Panc1 (cell line): ENCODE measurements at regions not wholly inside any gene's neighbourhood (a gene's known extent, or its start where the extent isn't known, plus 50 kb on each side); places are given as distances from the start of the nearest gene placed in this dataset.

Experiments used
- ATAC-seq: fragments of 200-7000 bp; cut with Tn5 transposase; 2 replicates; pipeline ENCODE4 v1.9.1; 2020; ENCODE audit warnings: mild to moderate bottlenecking, moderate library complexity
- BruUV-seq: library from RNA; stranded (reverse); fragments of 400-500 nt; replicated peaks from 2 replicates; lab custom pipeline; 2021; lab: Mats Ljungman, UMichigan
- CTCF ChIA-PET: fragments of 300-600 bp; sonication (Branson Sonifier 250); formaldehyde crosslinking; loops from one replicate; lab custom pipeline; 2022; ENCODE audit warnings: antibody characterized with exemption; lab: Charles Lee
- POLR2A ChIA-PET: fragments of 300-600 bp; sonication (Branson Sonifier 250); formaldehyde crosslinking; loops from one replicate; lab custom pipeline; 2022; ENCODE audit warnings: antibody characterized with exemption; lab: Charles Lee
- DNase-seq: peaks from one replicate; pipeline ENCODE4 v3.0.0-alpha.2; 2010; ENCODE audit warnings: low read depth, low spot score
- H3K27ac ChIP-seq: 2 replicates; pipeline ENCODE4 v1.5.1; 2011; ENCODE audit warnings: mild to moderate bottlenecking, low read length, inconsistent platforms
- H3K27me3 ChIP-seq: fragments of 200-500 bp; sonication (Bioruptor generic); 2 replicates; pipeline ENCODE4 v1.6.0; 2014; ENCODE audit warnings: low read length, inconsistent platforms; ENCODE audit not compliant: control insufficient read depth, insufficient read depth
- H3K36me3 ChIP-seq: fragments of 200-500 bp; sonication (Bioruptor generic); 2 replicates; pipeline ENCODE4 v1.5.1; 2014; ENCODE audit warnings: inconsistent platforms, mild to moderate bottlenecking, low read length, moderate library complexity; ENCODE audit not compliant: control insufficient read depth, insufficient read depth
- H3K4me1 ChIP-seq: 2 replicates; pipeline ENCODE4 v1.5.1; 2011; ENCODE audit warnings: inconsistent platforms, mild to moderate bottlenecking, low read length, moderate library complexity; ENCODE audit not compliant: control insufficient read depth, insufficient read depth
- H3K4me3 ChIP-seq, 2 experiments: 2 replicates each; pipeline ENCODE4 v1.5.1; 2011 to 2012; ENCODE audit warnings: low read depth in 2 of 2, low read length in 2 of 2, mild to moderate bottlenecking in 2 of 2, inconsistent platforms in 1 of 2, moderate library complexity in 1 of 2
- H3K9me3 ChIP-seq: fragments of 200-500 bp; sonication (Bioruptor generic); 2 replicates; pipeline ENCODE4 v1.5.1; 2014; ENCODE audit warnings: low read depth, mild to moderate bottlenecking, inconsistent platforms, low read length, moderate library complexity; ENCODE audit not compliant: control insufficient read depth, insufficient read depth
- CTCF ChIP-seq: fragments of 450-650 bp; IDR thresholded peaks from 2 replicates; pipeline ENCODE4 v1.5.1; 2017; ENCODE audit warnings: mild to moderate bottlenecking
- POLR2AphosphoS5 ChIP-seq: IDR thresholded peaks from 2 replicates; pipeline ENCODE4 v1.6.1; 2012; ENCODE audit warnings: mild to moderate bottlenecking, low read depth, low read length, moderate library complexity
- REST ChIP-seq, 2 experiments: IDR thresholded peaks; 2 replicates each; pipeline ENCODE4 v1.6.1; 2011 to 2012; ENCODE audit warnings: low read depth in 2 of 2, control low read depth in 1 of 2, low read length in 1 of 2, mild to moderate bottlenecking in 1 of 2, moderate library complexity in 1 of 2; ENCODE audit not compliant: insufficient read depth in 1 of 2
- SIN3A ChIP-seq: IDR thresholded peaks from 2 replicates; pipeline ENCODE4 v1.6.1; 2012; ENCODE audit warnings: low read depth, mild to moderate bottlenecking, low read length, moderate library complexity, borderline replicate concordance; ENCODE audit not compliant: insufficient read depth
- TCF7L2 ChIP-seq: IDR thresholded peaks from 2 replicates; pipeline ENCODE4 v1.6.1; 2011; ENCODE audit warnings: mild to moderate bottlenecking, low read depth, low read length, inconsistent platforms
- in situ Hi-C: cut with HindIII; loops from 2 replicates; pipeline ENCODE4 v1.10.0; 2016; ENCODE audit warnings: low sequenced_read_pairs, low pct_unique_long_range_greater_than_20kb
- intact Hi-C: fragments of 100-400 bp; cut with micrococcal nuclease; formaldehyde crosslinking; loops from one replicate; pipeline ENCODE4 v1.10.0; 2022; ENCODE audit not compliant: unreplicated experiment

- intact Hi-C loops: no loop called here
- Histone ChIP-seq H3K4me3 (no peak overlapping the region), H3K27ac (no peak overlapping the region), H3K4me1 (no peaks in the 10 kb centered on the region), H3K36me3 (no peaks in the 10 kb centered on the region), H3K27me3 (no peaks in the 10 kb centered on the region), H3K9me3 (peaks cover 4% of the 10 kb centered on the region; the same call in 1 of the 2 replicates)
- ATAC-seq: no peak
- no peak for DNase-seq
- ChIA-PET POLR2A (no interaction called here), CTCF (no interaction called here)
- in situ Hi-C loops: no loop called here
- TF ChIP-seq CTCF: no peak
- TF ChIP-seq SIN3A: no peak
- TF ChIP-seq POLR2AphosphoS5: no peak
- TF ChIP-seq REST (IDR thresholded peaks at IDR 0.05; ENCODE audit: insufficient read depth in 1 of 2, low read depth in 2 of 2, low read length in 1 of 2): no peak
- no peak for TF ChIP-seq TCF7L2
- BruUV-seq: no TSS peak
Measured at GRCh38 chr10:131487822-131488221, 176.3 kb upstream of the TCERG1L start.

- DNase-seq (no peak), ATAC-seq (no peak)
- H3K27ac ChIP-seq: no peak overlapping the region
- in situ Hi-C loops: no loop called here
- BruUV-seq: no TSS peak
- no peak overlapping the region for H3K4me3 ChIP-seq
- H3K27me3 ChIP-seq: peaks cover 2% of the 10 kb centered on the region; the same call in 1 of the 2 replicates
- POLR2A ChIA-PET: no interaction called here
- TF ChIP-seq CTCF: no peak
- TF ChIP-seq POLR2AphosphoS5: no peak
- TF ChIP-seq TCF7L2: no peak
- no peak for TF ChIP-seq SIN3A
- no peak for TF ChIP-seq REST (IDR thresholded peaks at IDR 0.05; ENCODE audit: insufficient read depth in 1 of 2, low read depth in 2 of 2, low read length in 1 of 2)
- intact Hi-C loops: no loop called here
- peaks cover 4% of the 10 kb centered on the region; the same call in 1 of the 2 replicates for H3K9me3 ChIP-seq
- no peaks in the 10 kb centered on the region for H3K4me1 ChIP-seq
- CTCF ChIA-PET: no interaction called here
- no peaks in the 10 kb centered on the region for H3K36me3 ChIP-seq
Measured at GRCh38 chr10:131490991-131491594, 179.6 kb upstream of the TCERG1L start.
